HepG2 (cell line): ENCODE measurements at regions not wholly inside any gene's neighbourhood (a gene's known extent, or its start where the extent isn't known, plus 50 kb on each side); places are given as distances from the start of the nearest gene placed in this dataset.

Experiments
- ATAC-seq: fragments of 200-7000 bp; cut with Tn5 transposase; 3 replicates; pipeline ENCODE4 v1.9.1; 2020; ENCODE audit warnings: mild to moderate bottlenecking, moderate library complexity
- BruUV-seq: library from RNA; stranded (reverse); fragments of 400-500 nt; replicated peaks from 2 replicates; lab custom pipeline; 2021; lab: Mats Ljungman, UMichigan
- CTCF ChIA-PET: fragments of 300-600 bp; formaldehyde crosslinking; extraction: SDS; loops from one replicate; lab custom pipeline; 2021; ENCODE audit warnings: low total read pairs, inconsistent platforms, low intra/inter-chr PET ratio; lab: Yijun Ruan, JAX
- POLR2A ChIA-PET: fragments of 350-600 bp; sonication (Branson Sonifier 250); formaldehyde crosslinking; loops from one replicate; lab custom pipeline; 2020; ENCODE audit warnings: antibody characterized with exemption, inconsistent platforms; lab: Yijun Ruan, JAX
- DNase-seq: peaks from one replicate; pipeline ENCODE4 v3.0.0-alpha.2; 2015; ENCODE audit warnings: low spot score
- FAIRE-seq: peaks from 3 replicates; lab custom pipeline; 2011; peaks lifted over from hg19 to GRCh38; lab: Jason Lieb, UNC
- H2AFZ ChIP-seq: one replicate; pipeline ENCODE4 v1.6.1; 2011; ENCODE audit warnings: low read length, inconsistent platforms
- H3K27ac ChIP-seq: fragments of 300-600 bp; 3 replicates; pipeline ENCODE4 v1.8.0; 2011; ENCODE audit warnings: mixed run types, mild to moderate bottlenecking, mixed read lengths, low read length, inconsistent platforms; ENCODE audit not compliant: insufficient read depth; ENCODE audit errors: extremely low read length
- H3K27me3 ChIP-seq, 2 experiments: fragments of 200-600 bp in 1 of 2; 2 replicates in 1 of 2; 3 replicates in 1 of 2; pipeline versions ENCODE4 v1.6.0 to v1.8.0; 2011; ENCODE audit warnings: low read length in 2 of 2, mild to moderate bottlenecking in 2 of 2, moderate library complexity in 2 of 2, inconsistent platforms in 1 of 2; ENCODE audit not compliant: insufficient read depth in 2 of 2, control insufficient read depth in 1 of 2
- H3K36me3 ChIP-seq, 2 experiments: fragments of 200-600 bp in 1 of 2; replicated peaks in 1 of 2; 2 replicates in 1 of 2; 3 replicates in 1 of 2; pipeline versions ENCODE4 v1.5.1 to v1.8.0; 2011; ENCODE audit warnings: low read length in 2 of 2, inconsistent platforms in 1 of 2; ENCODE audit not compliant: insufficient read depth in 2 of 2, control insufficient read depth in 1 of 2
- H3K4me1 ChIP-seq: 2 replicates; pipeline ENCODE4 v1.5.1; 2012; ENCODE audit warnings: low read length, inconsistent platforms; ENCODE audit not compliant: insufficient read depth
- H3K4me2 ChIP-seq: 2 replicates; pipeline ENCODE4 v1.6.0; 2011; ENCODE audit warnings: low read depth, low read length, inconsistent platforms
- H3K4me3 ChIP-seq, 3 experiments: fragments of 200-600 bp in 1 of 3; sonication (generic), shearing (Covaris generic) in 1 of 3; replicated peaks in 1 of 3; 2 replicates each; pipeline ENCODE4 v1.5.1; 2011 to 2016; ENCODE audit warnings: low read length in 3 of 3, inconsistent platforms in 2 of 3, low read depth in 2 of 3, mild to moderate bottlenecking in 2 of 3, control low read depth in 1 of 3, mixed read lengths in 1 of 3; ENCODE audit not compliant: insufficient read depth in 1 of 3
- H3K79me2 ChIP-seq: one replicate; pipeline ENCODE4 v1.6.1; 2011; ENCODE audit warnings: low read length, inconsistent platforms; ENCODE audit not compliant: insufficient read depth
- H3K9ac ChIP-seq: 2 replicates; pipeline ENCODE4 v1.6.0; 2011; ENCODE audit warnings: mild to moderate bottlenecking, low read depth, low read length, inconsistent platforms; ENCODE audit not compliant: insufficient read depth
- H3K9me3 ChIP-seq: 2 replicates; pipeline ENCODE4 v1.5.1; 2012; ENCODE audit warnings: mild to moderate bottlenecking, low read length
- H4K20me1 ChIP-seq: 2 replicates; pipeline ENCODE4 v1.6.0; 2011; ENCODE audit warnings: inconsistent platforms, mild to moderate bottlenecking, low read length, moderate library complexity; ENCODE audit not compliant: insufficient read depth
- WIZ ChIP-seq: sonication (generic); formaldehyde crosslinking; IDR thresholded peaks from 2 replicates; pipeline ENCODE4 v1.5.1; 2020; ENCODE audit warnings: mild to moderate bottlenecking, missing genetic modification reagents
- ZNF563 ChIP-seq: sonication (generic); formaldehyde crosslinking; IDR thresholded peaks from 2 replicates; pipeline ENCODE4 v1.8.0; 2022; ENCODE audit warnings: mild to moderate bottlenecking, moderate library complexity, missing genetic modification reagents
- WGBS: methylation state at CpG from one replicate; pipeline ENCODE4 v1.1.6; 2017; ENCODE audit warnings: low lambda C conversion rate; 5-methylcytosine and 5-hydroxymethylcytosine counted together
- in situ Hi-C: cut with HindIII; loops from 2 replicates; pipeline ENCODE4 v1.10.0; 2017; ENCODE audit warnings: low pct_unique_long_range_greater_than_20kb; ENCODE audit not compliant: extremely low pct_ligation_motif_present
- intact Hi-C: fragments of 100-400 bp; cut with micrococcal nuclease; formaldehyde crosslinking; loops from one replicate; pipeline ENCODE4 v1.10.0; 2022; ENCODE audit not compliant: unreplicated experiment
- TF ChIP-seq, protein P1 (sequence below): sonication (generic); formaldehyde crosslinking; IDR thresholded peaks from 2 replicates; pipeline ENCODE4 v1.4.0; 2020; ENCODE audit warnings: missing genetic modification reagents, borderline replicate concordance
- TF ChIP-seq, protein P2 (sequence below): sonication (generic); formaldehyde crosslinking; IDR thresholded peaks from 2 replicates; pipeline ENCODE4 v1.4.0; 2020; ENCODE audit warnings: missing genetic modification reagents, borderline replicate concordance
- TF ChIP-seq, protein P3 (sequence below): IDR thresholded peaks from 2 replicates; pipeline ENCODE4 v1.6.1; 2016; ENCODE audit warnings: low read depth
- TF ChIP-seq, protein P4 (sequence below): sonication (generic); formaldehyde crosslinking; IDR thresholded peaks from 2 replicates; pipeline ENCODE4 v1.5.0; 2020; ENCODE audit warnings: mild to moderate bottlenecking, missing genetic modification reagents, borderline replicate concordance

DNA sequence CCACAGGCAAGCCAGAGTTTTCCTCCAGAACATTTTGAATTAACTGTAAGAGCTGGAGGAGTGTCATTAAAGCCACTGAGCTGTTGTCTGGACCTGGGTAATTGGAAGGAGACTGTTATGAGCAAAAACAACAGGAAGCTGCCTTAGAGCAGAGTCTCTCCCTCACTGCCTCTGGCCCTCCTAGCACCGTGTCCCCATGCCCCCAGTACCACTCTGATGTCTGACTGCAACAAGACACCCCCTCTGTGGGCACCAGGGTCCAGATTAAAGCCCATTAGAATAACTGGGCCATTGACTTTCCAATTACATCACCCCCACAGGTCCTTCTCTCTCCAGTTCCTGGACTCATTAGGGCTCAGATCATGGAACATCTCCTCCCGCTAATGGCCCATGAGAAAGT lies 216.3 kb downstream of the USP6NL start:
- Histone ChIP-seq H4K20me1 (no peaks in the 10 kb centered on the region), H3K4me1 (no peaks in the 10 kb centered on the region), H3K36me3 (no peaks in the 10 kb centered on the region), H3K27ac (no peak overlapping the region), H2AFZ (no peak overlapping the region), H3K79me2 (no peaks in the 10 kb centered on the region), H3K4me2 (no peak overlapping the region), H3K9me3 (no peaks in the 10 kb centered on the region), H3K9ac (no peak overlapping the region), H3K4me3 (no peak overlapping the region), H3K27me3 (peaks cover 11 to 66% of the 10 kb centered on the region in 2 experiments)
- FAIRE-seq: no peak
- ChIA-PET POLR2A (no interaction called here), CTCF (no interaction called here)
- DNase-seq: no peak
- in situ Hi-C loops: no loop called here
- WGBS: 57% methylated on average over 1 of the region's 2 CpGs
- no peak for ATAC-seq
- BruUV-seq: no TSS peak
- intact Hi-C loops: no loop called here
- TF ChIP-seq, protein P1, sequence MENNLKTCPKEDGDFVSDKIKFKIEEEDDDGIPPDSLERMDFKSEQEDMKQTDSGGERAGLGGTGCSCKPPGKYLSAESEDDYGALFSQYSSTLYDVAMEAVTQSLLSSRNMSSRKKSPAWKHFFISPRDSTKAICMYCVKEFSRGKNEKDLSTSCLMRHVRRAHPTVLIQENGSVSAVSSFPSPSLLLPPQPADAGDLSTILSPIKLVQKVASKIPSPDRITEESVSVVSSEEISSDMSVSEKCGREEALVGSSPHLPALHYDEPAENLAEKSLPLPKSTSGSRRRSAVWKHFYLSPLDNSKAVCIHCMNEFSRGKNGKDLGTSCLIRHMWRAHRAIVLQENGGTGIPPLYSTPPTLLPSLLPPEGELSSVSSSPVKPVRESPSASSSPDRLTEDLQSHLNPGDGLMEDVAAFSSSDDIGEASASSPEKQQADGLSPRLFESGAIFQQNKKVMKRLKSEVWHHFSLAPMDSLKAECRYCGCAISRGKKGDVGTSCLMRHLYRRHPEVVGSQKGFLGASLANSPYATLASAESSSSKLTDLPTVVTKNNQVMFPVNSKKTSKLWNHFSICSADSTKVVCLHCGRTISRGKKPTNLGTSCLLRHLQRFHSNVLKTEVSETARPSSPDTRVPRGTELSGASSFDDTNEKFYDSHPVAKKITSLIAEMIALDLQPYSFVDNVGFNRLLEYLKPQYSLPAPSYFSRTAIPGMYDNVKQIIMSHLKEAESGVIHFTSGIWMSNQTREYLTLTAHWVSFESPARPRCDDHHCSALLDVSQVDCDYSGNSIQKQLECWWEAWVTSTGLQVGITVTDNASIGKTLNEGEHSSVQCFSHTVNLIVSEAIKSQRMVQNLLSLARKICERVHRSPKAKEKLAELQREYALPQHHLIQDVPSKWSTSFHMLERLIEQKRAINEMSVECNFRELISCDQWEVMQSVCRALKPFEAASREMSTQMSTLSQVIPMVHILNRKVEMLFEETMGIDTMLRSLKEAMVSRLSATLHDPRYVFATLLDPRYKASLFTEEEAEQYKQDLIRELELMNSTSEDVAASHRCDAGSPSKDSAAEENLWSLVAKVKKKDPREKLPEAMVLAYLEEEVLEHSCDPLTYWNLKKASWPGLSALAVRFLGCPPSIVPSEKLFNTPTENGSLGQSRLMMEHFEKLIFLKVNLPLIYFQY (CRISPR knock-in tag): no peak
- TF ChIP-seq, protein P2, sequence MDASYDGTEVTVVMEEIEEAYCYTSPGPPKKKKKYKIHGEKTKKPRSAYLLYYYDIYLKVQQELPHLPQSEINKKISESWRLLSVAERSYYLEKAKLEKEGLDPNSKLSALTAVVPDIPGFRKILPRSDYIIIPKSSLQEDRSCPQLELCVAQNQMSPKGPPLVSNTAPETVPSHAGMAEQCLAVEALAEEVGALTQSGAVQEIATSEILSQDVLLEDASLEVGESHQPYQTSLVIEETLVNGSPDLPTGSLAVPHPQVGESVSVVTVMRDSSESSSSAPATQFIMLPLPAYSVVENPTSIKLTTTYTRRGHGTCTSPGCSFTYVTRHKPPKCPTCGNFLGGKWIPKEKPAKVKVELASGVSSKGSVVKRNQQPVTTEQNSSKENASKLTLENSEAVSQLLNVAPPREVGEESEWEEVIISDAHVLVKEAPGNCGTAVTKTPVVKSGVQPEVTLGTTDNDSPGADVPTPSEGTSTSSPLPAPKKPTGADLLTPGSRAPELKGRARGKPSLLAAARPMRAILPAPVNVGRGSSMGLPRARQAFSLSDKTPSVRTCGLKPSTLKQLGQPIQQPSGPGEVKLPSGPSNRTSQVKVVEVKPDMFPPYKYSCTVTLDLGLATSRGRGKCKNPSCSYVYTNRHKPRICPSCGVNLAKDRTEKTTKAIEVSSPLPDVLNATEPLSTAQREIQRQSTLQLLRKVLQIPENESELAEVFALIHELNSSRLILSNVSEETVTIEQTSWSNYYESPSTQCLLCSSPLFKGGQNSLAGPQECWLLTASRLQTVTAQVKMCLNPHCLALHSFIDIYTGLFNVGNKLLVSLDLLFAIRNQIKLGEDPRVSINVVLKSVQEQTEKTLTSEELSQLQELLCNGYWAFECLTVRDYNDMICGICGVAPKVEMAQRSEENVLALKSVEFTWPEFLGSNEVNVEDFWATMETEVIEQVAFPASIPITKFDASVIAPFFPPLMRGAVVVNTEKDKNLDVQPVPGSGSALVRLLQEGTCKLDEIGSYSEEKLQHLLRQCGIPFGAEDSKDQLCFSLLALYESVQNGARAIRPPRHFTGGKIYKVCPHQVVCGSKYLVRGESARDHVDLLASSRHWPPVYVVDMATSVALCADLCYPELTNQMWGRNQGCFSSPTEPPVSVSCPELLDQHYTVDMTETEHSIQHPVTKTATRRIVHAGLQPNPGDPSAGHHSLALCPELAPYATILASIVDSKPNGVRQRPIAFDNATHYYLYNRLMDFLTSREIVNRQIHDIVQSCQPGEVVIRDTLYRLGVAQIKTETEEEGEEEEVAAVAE (CRISPR knock-in tag): no peak
- TF ChIP-seq ZNF563 (CRISPR knock-in tag) (no peak), WIZ (CRISPR knock-in tag) (no peak)
- TF ChIP-seq, protein P3, sequence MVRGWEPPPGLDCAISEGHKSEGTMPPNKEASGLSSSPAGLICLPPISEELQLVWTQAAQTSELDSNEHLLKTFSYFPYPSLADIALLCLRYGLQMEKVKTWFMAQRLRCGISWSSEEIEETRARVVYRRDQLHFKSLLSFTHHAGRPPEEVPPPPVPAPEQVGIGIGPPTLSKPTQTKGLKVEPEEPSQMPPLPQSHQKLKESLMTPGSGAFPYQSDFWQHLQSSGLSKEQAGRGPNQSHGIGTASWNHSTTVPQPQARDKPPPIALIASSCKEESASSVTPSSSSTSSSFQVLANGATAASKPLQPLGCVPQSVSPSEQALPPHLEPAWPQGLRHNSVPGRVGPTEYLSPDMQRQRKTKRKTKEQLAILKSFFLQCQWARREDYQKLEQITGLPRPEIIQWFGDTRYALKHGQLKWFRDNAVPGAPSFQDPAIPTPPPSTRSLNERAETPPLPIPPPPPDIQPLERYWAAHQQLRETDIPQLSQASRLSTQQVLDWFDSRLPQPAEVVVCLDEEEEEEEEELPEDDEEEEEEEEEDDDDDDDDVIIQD (CRISPR knock-in tag): no peak
- TF ChIP-seq, protein P4, sequence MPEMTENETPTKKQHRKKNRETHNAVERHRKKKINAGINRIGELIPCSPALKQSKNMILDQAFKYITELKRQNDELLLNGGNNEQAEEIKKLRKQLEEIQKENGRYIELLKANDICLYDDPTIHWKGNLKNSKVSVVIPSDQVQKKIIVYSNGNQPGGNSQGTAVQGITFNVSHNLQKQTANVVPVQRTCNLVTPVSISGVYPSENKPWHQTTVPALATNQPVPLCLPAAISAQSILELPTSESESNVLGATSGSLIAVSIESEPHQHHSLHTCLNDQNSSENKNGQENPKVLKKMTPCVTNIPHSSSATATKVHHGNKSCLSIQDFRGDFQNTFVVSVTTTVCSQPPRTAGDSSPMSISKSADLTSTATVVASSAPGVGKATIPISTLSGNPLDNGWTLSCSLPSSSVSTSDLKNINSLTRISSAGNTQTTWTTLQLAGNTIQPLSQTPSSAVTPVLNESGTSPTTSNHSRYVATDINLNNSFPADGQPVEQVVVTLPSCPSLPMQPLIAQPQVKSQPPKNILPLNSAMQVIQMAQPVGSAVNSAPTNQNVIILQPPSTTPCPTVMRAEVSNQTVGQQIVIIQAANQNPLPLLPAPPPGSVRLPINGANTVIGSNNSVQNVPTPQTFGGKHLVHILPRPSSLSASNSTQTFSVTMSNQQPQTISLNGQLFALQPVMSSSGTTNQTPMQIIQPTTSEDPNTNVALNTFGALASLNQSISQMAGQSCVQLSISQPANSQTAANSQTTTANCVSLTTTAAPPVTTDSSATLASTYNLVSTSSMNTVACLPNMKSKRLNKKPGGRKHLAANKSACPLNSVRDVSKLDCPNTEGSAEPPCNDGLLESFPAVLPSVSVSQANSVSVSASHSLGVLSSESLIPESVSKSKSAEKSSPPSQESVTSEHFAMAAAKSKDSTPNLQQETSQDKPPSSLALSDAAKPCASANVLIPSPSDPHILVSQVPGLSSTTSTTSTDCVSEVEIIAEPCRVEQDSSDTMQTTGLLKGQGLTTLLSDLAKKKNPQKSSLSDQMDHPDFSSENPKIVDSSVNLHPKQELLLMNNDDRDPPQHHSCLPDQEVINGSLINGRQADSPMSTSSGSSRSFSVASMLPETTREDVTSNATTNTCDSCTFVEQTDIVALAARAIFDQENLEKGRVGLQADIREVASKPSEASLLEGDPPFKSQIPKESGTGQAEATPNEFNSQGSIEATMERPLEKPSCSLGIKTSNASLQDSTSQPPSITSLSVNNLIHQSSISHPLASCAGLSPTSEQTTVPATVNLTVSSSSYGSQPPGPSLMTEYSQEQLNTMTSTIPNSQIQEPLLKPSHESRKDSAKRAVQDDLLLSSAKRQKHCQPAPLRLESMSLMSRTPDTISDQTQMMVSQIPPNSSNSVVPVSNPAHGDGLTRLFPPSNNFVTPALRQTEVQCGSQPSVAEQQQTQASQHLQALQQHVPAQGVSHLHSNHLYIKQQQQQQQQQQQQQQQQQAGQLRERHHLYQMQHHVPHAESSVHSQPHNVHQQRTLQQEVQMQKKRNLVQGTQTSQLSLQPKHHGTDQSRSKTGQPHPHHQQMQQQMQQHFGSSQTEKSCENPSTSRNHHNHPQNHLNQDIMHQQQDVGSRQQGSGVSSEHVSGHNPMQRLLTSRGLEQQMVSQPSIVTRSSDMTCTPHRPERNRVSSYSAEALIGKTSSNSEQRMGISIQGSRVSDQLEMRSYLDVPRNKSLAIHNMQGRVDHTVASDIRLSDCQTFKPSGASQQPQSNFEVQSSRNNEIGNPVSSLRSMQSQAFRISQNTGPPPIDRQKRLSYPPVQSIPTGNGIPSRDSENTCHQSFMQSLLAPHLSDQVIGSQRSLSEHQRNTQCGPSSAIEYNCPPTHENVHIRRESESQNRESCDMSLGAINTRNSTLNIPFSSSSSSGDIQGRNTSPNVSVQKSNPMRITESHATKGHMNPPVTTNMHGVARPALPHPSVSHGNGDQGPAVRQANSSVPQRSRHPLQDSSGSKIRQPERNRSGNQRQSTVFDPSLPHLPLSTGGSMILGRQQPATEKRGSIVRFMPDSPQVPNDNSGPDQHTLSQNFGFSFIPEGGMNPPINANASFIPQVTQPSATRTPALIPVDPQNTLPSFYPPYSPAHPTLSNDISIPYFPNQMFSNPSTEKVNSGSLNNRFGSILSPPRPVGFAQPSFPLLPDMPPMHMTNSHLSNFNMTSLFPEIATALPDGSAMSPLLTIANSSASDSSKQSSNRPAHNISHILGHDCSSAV (CRISPR knock-in tag): no peak
